Gastrocnemius medialis (tissue), 4 donors: ENCODE measurements at regions not wholly inside any gene's neighbourhood (a gene's known extent, or its start where the extent isn't known, plus 50 kb on each side); places are given as distances from the start of the nearest gene placed in this dataset.

Experiments
- ATAC-seq, 2 donors: fragments of 150-250 bp; one replicate each; pipeline ENCODE4 v1.9.1; 2016
- DNase-seq, 2 donors: peaks; one replicate each; pipeline ENCODE4 v3.0.0-alpha.2; 2019
- H3K27ac ChIP-seq, 4 donors: fragments of 200-600 bp; sonication (generic); 1 replicate in 1 of 4; 2 replicates in 3 of 4; pipeline ENCODE4 v1.5.1; 2016 to 2018; ENCODE audit warnings: mild to moderate bottlenecking in 2 of 4, moderate library complexity in 1 of 4
- H3K27me3 ChIP-seq, 3 donors: fragments of 200-600 bp; sonication (generic) in 2 of 3; 1 replicate in 1 of 3; 2 replicates in 2 of 3; pipeline versions ENCODE4 v1.5.1 to v1.6.0; 2016 to 2019; ENCODE audit warnings: mild to moderate bottlenecking in 1 of 3, moderate library complexity in 1 of 3
- H3K36me3 ChIP-seq, 2 donors: fragments of 200-600 bp; sonication (generic) in 1 of 2; one replicate each; pipeline ENCODE4 v1.5.1; 2017 to 2018
- H3K4me1 ChIP-seq, 2 donors: fragments of 200-600 bp; sonication (generic) in 1 of 2; one replicate each; pipeline ENCODE4 v1.5.1; 2016 to 2017; ENCODE audit warnings: mild to moderate bottlenecking in 2 of 2
- H3K4me3 ChIP-seq, 4 donors: fragments of 200-600 bp; sonication (generic) in 3 of 4; 1 replicate in 1 of 4; 2 replicates in 3 of 4; pipeline ENCODE4 v1.5.1; 2016 to 2019; ENCODE audit warnings: mild to moderate bottlenecking in 2 of 4
- H3K9me3 ChIP-seq, 3 donors: fragments of 200-600 bp; sonication (generic) in 2 of 3; 1 replicate in 1 of 3; 2 replicates in 2 of 3; pipeline ENCODE4 v1.5.1; 2016 to 2019
- CTCF ChIP-seq, 5 experiments: fragments of 450-650 bp in 3 of 5; fragments of 200-600 bp in 2 of 5; sonication (generic) in 2 of 5; IDR thresholded peaks in 4 of 5; conservative IDR thresholded peaks in 1 of 5; 1 replicate in 4 of 5; 2 replicates in 1 of 5; pipeline ENCODE4 v1.5.1; 2016 to 2019; ENCODE audit warnings: antibody characterized with exemption in 5 of 5, mild to moderate bottlenecking in 3 of 5, moderate library complexity in 3 of 5
- POLR2A ChIP-seq, 2 donors: fragments of 450-650 bp; IDR thresholded peaks; one replicate each; pipeline ENCODE4 v1.6.1; 2017; ENCODE audit warnings: antibody characterized with exemption in 2 of 2, mild to moderate bottlenecking in 2 of 2, moderate library complexity in 2 of 2
- in situ Hi-C, 4 donors: fragments of 200-750 bp; cut with MboI; loops; one replicate each; pipeline versions ENCODE4 v1.15.0 to v1.8.0; 2017; ENCODE audit warnings: low sequenced_read_pairs in 4 of 4
- intact Hi-C: fragments of 100-400 bp; cut with DNase I; formaldehyde crosslinking; loops from one replicate; pipeline ENCODE4 v1.15.1; 2023; ENCODE audit warnings: low total_unique reads

GRCh38 chr17:77781536-77781935, 177.0 kb upstream of the TNRC6C start:
- Histone ChIP-seq H3K36me3 (no peaks in the 10 kb centered on the region), H3K4me3 (no peak overlapping the region), H3K9me3 (no peaks in the 10 kb centered on the region), H3K4me1 (peaks cover 10 to 11% of the 10 kb centered on the region in 2 donors), H3K27ac (no peak overlapping the region), H3K27me3 (no peaks in the 10 kb centered on the region)
- intact Hi-C loops (no loop called here), in situ Hi-C loops (no loop called here)
- DNase-seq (no peak), ATAC-seq (no peak)
- TF ChIP-seq POLR2A (IDR thresholded peaks at IDR 0.05), result no peak
- TF ChIP-seq CTCF (IDR thresholded peaks at IDR 0.05 in 4 of 5, conservative IDR thresholded peaks at IDR 0.05 in 1 of 5), result no peak

- DNase-seq (no peak), ATAC-seq (no peak)
- in situ Hi-C loops (no loop called here), intact Hi-C loops (no loop called here)
- H3K4me1 ChIP-seq, result peaks cover 10 to 11% of the 10 kb centered on the region in 2 donors
- no peaks in the 10 kb centered on the region for H3K36me3 ChIP-seq
- no peaks in the 10 kb centered on the region for H3K9me3 ChIP-seq
- no peaks in the 10 kb centered on the region for H3K27me3 ChIP-seq
- no peak overlapping the region for H3K4me3 ChIP-seq
- TF ChIP-seq CTCF (IDR thresholded peaks at IDR 0.05 in 4 of 5, conservative IDR thresholded peaks at IDR 0.05 in 1 of 5) (no peak), POLR2A (IDR thresholded peaks at IDR 0.05) (no peak)
- no peak overlapping the region for H3K27ac ChIP-seq
These were observed 176.3 kb upstream of the TNRC6C start for GRCh38 chr17:77782201-77782600.

GRCh38 chr17:77782611-77783010, 175.9 kb upstream of the TNRC6C start:
- DNase-seq (no peak), ATAC-seq (no peak)
- in situ Hi-C loops (no loop called here), intact Hi-C loops (no loop called here)
- no peaks in the 10 kb centered on the region for H3K36me3 ChIP-seq
- no peak overlapping the region for H3K27ac ChIP-seq
- peaks cover 10 to 11% of the 10 kb centered on the region in 2 donors for H3K4me1 ChIP-seq
- no peak overlapping the region for H3K4me3 ChIP-seq
- H3K9me3 ChIP-seq, result no peaks in the 10 kb centered on the region
- no peaks in the 10 kb centered on the region for H3K27me3 ChIP-seq
- no peak for TF ChIP-seq CTCF (IDR thresholded peaks at IDR 0.05 in 4 of 5, conservative IDR thresholded peaks at IDR 0.05 in 1 of 5)
- no peak for TF ChIP-seq POLR2A (IDR thresholded peaks at IDR 0.05)

GRCh38 chr17:77783991-77784820, 174.3 kb upstream of the TNRC6C start:
- in situ Hi-C loops (no loop called here), intact Hi-C loops (no loop called here)
- H3K4me3 ChIP-seq, result no peak overlapping the region
- DNase-seq (no peak), ATAC-seq (no peak)
- no peaks in the 10 kb centered on the region for H3K36me3 ChIP-seq
- TF ChIP-seq POLR2A (IDR thresholded peaks at IDR 0.05) (no peak), CTCF (IDR thresholded peaks at IDR 0.05 in 4 of 5, conservative IDR thresholded peaks at IDR 0.05 in 1 of 5) (no peak)
- no peaks in the 10 kb centered on the region for H3K27me3 ChIP-seq
- H3K4me1 ChIP-seq, result peaks cover 10% of the 10 kb centered on the region in 2 donors
- H3K9me3 ChIP-seq, result no peaks in the 10 kb centered on the region
- H3K27ac ChIP-seq, result no peak overlapping the region
